ENCODE measurements at regions not wholly inside any gene's neighbourhood (a gene's known extent, or its start where the extent isn't known, plus 50 kb on each side); places are given as distances from the start of the nearest gene placed in this dataset.

DNA sequence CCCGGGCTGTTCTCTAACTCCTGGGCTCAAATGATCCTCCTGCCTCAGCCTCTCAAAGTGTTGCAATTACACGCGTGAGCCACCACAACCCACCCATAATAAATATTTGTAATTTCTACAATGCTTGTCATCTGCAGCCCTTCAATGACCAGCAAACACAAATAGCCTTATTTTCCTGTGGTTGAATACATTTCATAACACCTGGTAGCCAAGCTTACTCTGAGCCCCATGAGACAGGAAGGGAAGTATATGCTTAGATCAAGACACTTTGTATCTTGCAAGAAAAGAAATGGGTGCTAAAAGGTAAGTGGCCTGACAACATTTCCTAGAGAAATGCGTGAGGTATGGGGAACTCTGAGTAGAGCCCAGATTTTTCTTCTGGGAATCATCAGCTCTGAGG, 56.9 kb upstream of the PDGFRA start:
- peaks cover 24 to 37% of the 10 kb centered on the region in 2 donors for H3K27me3 Mint-ChIP-seq
- CTCF ChIA-PET, result no interaction called here
- no peaks in the 10 kb centered on the region for H3K4me1 Mint-ChIP-seq
- Histone ChIP-seq H3K9me3 (ENCODE audit: low read length) (no peaks in the 10 kb centered on the region), H3K27me3 (ENCODE audit: insufficient read depth, low read length, poor library complexity, severe bottlenecking) (no peaks in the 10 kb centered on the region), H3K36me3 (ENCODE audit: insufficient read depth, low read length) (no peaks in the 10 kb centered on the region), H3K4me3 (ENCODE audit: low read length) (no peak overlapping the region), H3K27ac (ENCODE audit: low read depth, low read length) (no peak overlapping the region), H3K4me1 (ENCODE audit: insufficient read depth, low read length) (no peaks in the 10 kb centered on the region)
- H3K4me3 Mint-ChIP-seq, result no peak overlapping the region
- POLR2A ChIA-PET, result interaction anchor here (0.5 kb wide), 1 partner anchor 1333 kb away, joined by 3 read pairs; no protein-coding TSS in a partner anchor
- H3K27ac Mint-ChIP-seq, result no peak overlapping the region
- no peaks in the 10 kb centered on the region for H3K36me3 Mint-ChIP-seq
- peaks cover 0 to 2% (median 2%) of the 10 kb centered on the region in 5 donors for H3K9me3 Mint-ChIP-seq
- DNase-seq, result no peak

DNA sequence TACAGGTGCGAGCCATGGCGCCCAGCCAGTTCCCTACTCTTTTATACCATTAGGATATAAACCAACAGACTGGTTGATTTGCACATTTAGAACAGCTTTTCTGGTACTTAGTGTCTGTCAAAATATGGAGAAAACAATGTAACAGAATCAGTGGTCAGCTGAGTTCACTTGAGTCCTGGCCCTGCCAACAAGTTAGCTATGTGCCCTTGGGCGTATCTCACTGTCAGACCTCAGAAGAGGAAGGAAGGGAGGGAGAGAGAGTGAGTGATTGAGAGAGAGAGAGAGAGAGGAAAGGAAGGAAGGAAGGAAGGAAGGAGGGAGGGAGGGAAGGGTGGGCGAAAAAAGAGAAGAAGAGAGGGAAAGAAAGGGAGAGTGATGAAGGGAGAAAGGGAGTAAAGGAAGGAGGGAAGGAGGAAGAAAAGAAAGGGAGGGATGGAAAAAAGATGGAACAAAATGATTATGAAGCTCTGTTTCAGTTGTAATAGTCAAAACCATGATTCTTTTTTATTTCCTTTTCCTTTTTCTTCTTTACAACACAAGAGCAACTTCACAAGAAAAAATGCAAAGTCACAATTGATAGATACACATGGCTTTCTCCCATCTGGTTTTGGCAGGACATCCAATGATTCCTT, 55.7 kb upstream of the PDGFRA start:
- no peaks in the 10 kb centered on the region for H3K4me1 Mint-ChIP-seq
- H3K4me3 ChIP-seq (ENCODE audit: low read length), result no peak overlapping the region
- POLR2A ChIA-PET, result no interaction called here
- no peaks in the 10 kb centered on the region for H3K36me3 Mint-ChIP-seq
- no peaks in the 10 kb centered on the region for H3K36me3 ChIP-seq (ENCODE audit: insufficient read depth, low read length)
- peaks cover 19 to 37% of the 10 kb centered on the region in 2 donors for H3K27me3 Mint-ChIP-seq
- H3K9me3 Mint-ChIP-seq, result peaks cover 0 to 2% (median 2%) of the 10 kb centered on the region in 5 donors
- CTCF ChIA-PET, result no interaction called here
- no peaks in the 10 kb centered on the region for H3K9me3 ChIP-seq (ENCODE audit: low read length)
- H3K4me1 ChIP-seq (ENCODE audit: insufficient read depth, low read length), result no peaks in the 10 kb centered on the region
- H3K27me3 ChIP-seq (ENCODE audit: insufficient read depth, low read length, poor library complexity, severe bottlenecking), result no peaks in the 10 kb centered on the region
- H3K27ac ChIP-seq (ENCODE audit: low read depth, low read length), result no peak overlapping the region
- no peak overlapping the region for H3K4me3 Mint-ChIP-seq
- DNase-seq, result no peak
- no peak overlapping the region for H3K27ac Mint-ChIP-seq

- Histone ChIP-seq H3K27ac (ENCODE audit: low read depth, low read length) (no peak overlapping the region), H3K27me3 (ENCODE audit: insufficient read depth, low read length, poor library complexity, severe bottlenecking) (no peaks in the 10 kb centered on the region), H3K4me1 (ENCODE audit: insufficient read depth, low read length) (no peaks in the 10 kb centered on the region), H3K4me3 (ENCODE audit: low read length) (no peak overlapping the region), H3K9me3 (ENCODE audit: low read length) (no peaks in the 10 kb centered on the region), H3K36me3 (ENCODE audit: insufficient read depth, low read length) (no peaks in the 10 kb centered on the region)
- peaks cover 0 to 2% (median 2%) of the 10 kb centered on the region in 5 donors for H3K9me3 Mint-ChIP-seq
- ChIA-PET POLR2A (no interaction called here), CTCF (no interaction called here)
- H3K4me1 Mint-ChIP-seq, result no peaks in the 10 kb centered on the region
- H3K36me3 Mint-ChIP-seq, result no peaks in the 10 kb centered on the region
- no peak overlapping the region for H3K27ac Mint-ChIP-seq
- H3K27me3 Mint-ChIP-seq, result peaks cover 13 to 22% of the 10 kb centered on the region in 2 donors
- H3K4me3 Mint-ChIP-seq, result no peak overlapping the region
- DNase-seq, result no peak
Observed at GRCh38 chr4:54176202-54176601, 52.9 kb upstream of the PDGFRA start.
